Vagina (tissue), 2 donors: ENCODE measurements at regions not wholly inside any gene's neighbourhood (a gene's known extent, or its start where the extent isn't known, plus 50 kb on each side); places are given as distances from the start of the nearest gene placed in this dataset.
A peak's percentile ranks its signal among the peaks of the same experiment; 100 is the strongest.

ENCODE experiments used
- DNase-seq, 2 donors: peaks; one replicate each; pipeline ENCODE4 v3.0.0-alpha.2; 2017; ENCODE audit errors: extremely low spot score in 2 of 2
- H3K27ac ChIP-seq: fragments of 200-600 bp; sonication (generic); one replicate; pipeline ENCODE4 v1.5.1; 2019
- H3K27me3 ChIP-seq: fragments of 200-600 bp; sonication (generic); one replicate; pipeline ENCODE4 v1.5.1; 2019
- H3K36me3 ChIP-seq, 2 donors: fragments of 200-600 bp; sonication (generic); one replicate each; pipeline ENCODE4 v1.5.1; 2017 to 2019
- H3K4me1 ChIP-seq: fragments of 200-600 bp; sonication (generic); one replicate; pipeline ENCODE4 v1.5.1; 2019
- H3K4me3 ChIP-seq, 2 donors: fragments of 200-600 bp; sonication (generic); 1 replicate in 1 of 2; 2 replicates in 1 of 2; pipeline ENCODE4 v1.5.1; 2016 to 2019
- H3K9me3 ChIP-seq: fragments of 200-600 bp; sonication (generic); one replicate; pipeline ENCODE4 v1.5.1; 2019
- CTCF ChIP-seq, 3 experiments: fragments of 450-650 bp in 2 of 3; fragments of 200-600 bp in 1 of 3; sonication (generic) in 1 of 3; IDR thresholded peaks; one replicate each; pipeline ENCODE4 v1.5.1; 2017 to 2019; ENCODE audit warnings: antibody characterized with exemption in 3 of 3, mild to moderate bottlenecking in 2 of 3, moderate library complexity in 2 of 3
- POLR2A ChIP-seq, 2 donors: fragments of 450-650 bp; IDR thresholded peaks; one replicate each; pipeline ENCODE4 v1.6.1; 2017; ENCODE audit warnings: antibody characterized with exemption in 2 of 2, mild to moderate bottlenecking in 2 of 2, moderate library complexity in 2 of 2
- POLR2AphosphoS5 ChIP-seq, 2 donors: sonication (generic); formaldehyde crosslinking; IDR thresholded peaks; one replicate each; pipeline ENCODE4 v1.9.0; 2017; ENCODE audit warnings: antibody characterized with exemption in 2 of 2, mild to moderate bottlenecking in 2 of 2, low read depth in 1 of 2; ENCODE audit not compliant: insufficient read depth in 1 of 2
- intact Hi-C: fragments of 100-400 bp; cut with DNase I; formaldehyde crosslinking; loops from one replicate; pipeline ENCODE4 v1.15.1; 2023

GRCh38 chr1:47624531-47624930 is 186.7 kb downstream of the FOXD2 start:
- H3K27me3 ChIP-seq, result no peaks in the 10 kb centered on the region
- H3K4me3 ChIP-seq, result no peak overlapping the region
- H3K27ac ChIP-seq, result no peak overlapping the region
- peaks cover 20% of the 10 kb centered on the region for H3K4me1 ChIP-seq
- H3K36me3 ChIP-seq, result no peaks in the 10 kb centered on the region
- H3K9me3 ChIP-seq, result no peaks in the 10 kb centered on the region
- no peak for TF ChIP-seq POLR2AphosphoS5 (IDR thresholded peaks at IDR 0.05; ENCODE audit: insufficient read depth in 1 of 2, low read depth in 1 of 2)
- TF ChIP-seq CTCF (IDR thresholded peaks at IDR 0.05), result no peak
- no peak for TF ChIP-seq POLR2A (IDR thresholded peaks at IDR 0.05)
- intact Hi-C loops, result no loop called here
- DNase-seq, result peak in 1 of 2 donors; percentile 70

GRCh38 chr1:47627016-47627415 is 189.2 kb downstream of the FOXD2 start:
- Histone ChIP-seq H3K27ac (no peak overlapping the region), H3K4me1 (peaks cover 11% of the 10 kb centered on the region), H3K27me3 (no peaks in the 10 kb centered on the region), H3K4me3 (no peak overlapping the region), H3K9me3 (no peaks in the 10 kb centered on the region), H3K36me3 (no peaks in the 10 kb centered on the region)
- intact Hi-C loops, result no loop called here
- TF ChIP-seq CTCF (IDR thresholded peaks at IDR 0.05) (no peak), POLR2A (IDR thresholded peaks at IDR 0.05) (no peak)
- peak in 1 of 2 donors; percentile 19 for DNase-seq

GRCh38 chr1:47627471-47628370 is 189.9 kb downstream of the FOXD2 start:
- TF ChIP-seq CTCF (IDR thresholded peaks at IDR 0.05) (no peak), POLR2AphosphoS5 (IDR thresholded peaks at IDR 0.05; ENCODE audit: insufficient read depth in 1 of 2, low read depth in 1 of 2) (no peak), POLR2A (IDR thresholded peaks at IDR 0.05) (no peak)
- no peak for DNase-seq
- Histone ChIP-seq H3K36me3 (no peaks in the 10 kb centered on the region), H3K27ac (no peak overlapping the region), H3K27me3 (no peaks in the 10 kb centered on the region), H3K9me3 (no peaks in the 10 kb centered on the region), H3K4me1 (peaks cover 4% of the 10 kb centered on the region), H3K4me3 (no peak overlapping the region)
- intact Hi-C loops, result no loop called here

- intact Hi-C loops, result no loop called here
- Histone ChIP-seq H3K27me3 (no peaks in the 10 kb centered on the region), H3K9me3 (no peaks in the 10 kb centered on the region), H3K36me3 (no peaks in the 10 kb centered on the region), H3K27ac (no peak overlapping the region), H3K4me3 (no peak overlapping the region), H3K4me1 (no peaks in the 10 kb centered on the region)
- DNase-seq, result no peak
- no peak for TF ChIP-seq CTCF (IDR thresholded peaks at IDR 0.05)
- TF ChIP-seq POLR2A (IDR thresholded peaks at IDR 0.05), result no peak
- no peak for TF ChIP-seq POLR2AphosphoS5 (IDR thresholded peaks at IDR 0.05; ENCODE audit: insufficient read depth in 1 of 2, low read depth in 1 of 2)
Measured at GRCh38 chr1:47629201-47629600, 191.4 kb downstream of the FOXD2 start.

GRCh38 chr1:47630346-47630745 is 192.5 kb downstream of the FOXD2 start:
- no peak for DNase-seq
- Histone ChIP-seq H3K27me3 (no peaks in the 10 kb centered on the region), H3K36me3 (no peaks in the 10 kb centered on the region), H3K27ac (no peak overlapping the region), H3K9me3 (no peaks in the 10 kb centered on the region), H3K4me1 (no peaks in the 10 kb centered on the region), H3K4me3 (no peak overlapping the region)
- TF ChIP-seq POLR2A (IDR thresholded peaks at IDR 0.05) (no peak), POLR2AphosphoS5 (IDR thresholded peaks at IDR 0.05; ENCODE audit: insufficient read depth in 1 of 2, low read depth in 1 of 2) (no peak), CTCF (IDR thresholded peaks at IDR 0.05) (no peak)
- intact Hi-C loops, result no loop called here
